ENCODE measurements at regions not wholly inside any gene's neighbourhood (a gene's known extent, or its start where the extent isn't known, plus 50 kb on each side); places are given as distances from the start of the nearest gene placed in this dataset.

DNA sequence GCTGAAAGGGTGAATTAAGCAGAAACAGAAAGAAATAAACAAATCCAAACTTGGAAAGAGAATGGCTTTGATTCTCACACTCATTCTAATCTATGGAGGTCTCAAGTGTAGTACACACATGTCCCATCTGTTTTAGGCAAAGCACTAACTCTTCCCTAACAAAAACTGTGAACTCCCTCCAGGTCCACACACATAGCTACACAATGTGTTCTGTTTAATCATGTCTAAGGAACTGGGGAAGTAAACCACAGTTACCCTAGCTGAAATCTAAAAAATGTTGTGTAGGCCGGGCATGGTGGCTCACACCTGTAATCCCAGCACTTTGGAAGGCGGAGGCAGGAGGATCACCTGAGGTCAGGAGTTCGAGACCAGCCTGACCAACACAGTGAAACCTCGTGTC, 118.7 kb upstream of the FST start:
- no peak for TF ChIP-seq CTCF (IDR thresholded peaks at IDR 0.05; ENCODE audit: low read depth, low read length)
- DNase-seq (ENCODE audit: extremely low read depth, low read depth), result no peak

DNA sequence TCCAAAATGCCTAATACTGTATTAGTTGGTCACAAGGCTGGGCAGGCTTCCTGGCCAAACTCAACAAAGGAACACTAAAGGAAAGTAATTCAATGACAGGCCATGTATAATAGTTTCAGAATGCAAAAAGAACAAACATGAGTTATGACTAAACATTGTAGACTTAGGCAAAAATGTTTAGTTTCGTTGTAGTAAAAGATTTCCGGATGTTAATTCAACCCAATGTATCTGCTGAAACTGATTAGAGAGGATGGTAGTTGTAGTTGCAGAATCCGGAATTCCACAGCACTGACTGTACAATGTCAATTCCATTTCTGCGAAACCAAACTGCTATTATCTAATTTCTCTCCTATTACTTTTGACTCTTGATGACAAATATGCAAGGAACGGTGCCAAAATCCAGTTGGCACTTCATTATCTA, 117.9 kb upstream of the FST start:
- TF ChIP-seq CTCF (IDR thresholded peaks at IDR 0.05; ENCODE audit: low read depth, low read length), result no peak
- DNase-seq (ENCODE audit: extremely low read depth, low read depth), result peak; percentile 95

DNA sequence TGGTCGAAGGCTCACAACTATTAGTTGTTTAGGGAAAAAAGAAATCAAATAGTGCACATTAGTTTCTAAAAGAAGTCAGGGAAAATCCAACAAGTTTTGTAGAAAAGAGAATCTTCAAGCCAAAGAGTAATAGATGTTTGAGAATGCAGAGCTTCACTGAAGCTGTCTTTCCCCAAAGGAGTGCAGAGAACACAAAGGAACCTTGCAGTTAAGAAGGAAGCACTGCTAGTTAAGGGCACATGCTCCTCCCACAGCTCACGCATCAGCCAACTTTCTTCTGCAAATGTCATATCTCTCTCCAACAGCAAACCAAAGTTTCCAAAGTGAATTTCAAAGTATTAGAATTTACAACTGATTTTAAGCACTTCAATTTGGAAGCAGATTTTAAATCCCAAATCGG, 116.4 kb upstream of the FST start:
- DNase-seq (ENCODE audit: extremely low read depth, low read depth), result no peak
- no peak for TF ChIP-seq CTCF (IDR thresholded peaks at IDR 0.05; ENCODE audit: low read depth, low read length)

DNA sequence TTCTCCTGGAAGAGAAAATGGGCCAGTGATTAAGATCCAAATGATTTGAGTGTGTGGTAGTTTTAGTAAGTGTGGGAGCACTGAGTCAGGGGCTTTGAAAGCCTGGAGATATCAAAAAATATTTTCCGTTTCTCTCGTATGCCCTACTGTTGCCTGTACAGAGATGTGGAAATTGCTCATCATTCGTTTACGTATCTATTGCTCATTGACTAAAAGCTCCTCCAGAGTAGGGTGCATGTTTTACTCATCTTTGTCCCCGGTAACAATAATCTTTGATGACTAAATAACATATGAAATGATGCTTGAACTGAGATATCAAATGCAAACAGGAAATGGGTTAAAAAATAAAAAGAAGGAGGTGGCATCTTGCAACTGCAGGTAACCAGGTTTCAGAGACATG, 114.2 kb upstream of the FST start:
- DNase-seq (ENCODE audit: extremely low read depth, low read depth), result no peak
- TF ChIP-seq CTCF (IDR thresholded peaks at IDR 0.05; ENCODE audit: low read depth, low read length), result no peak

DNA sequence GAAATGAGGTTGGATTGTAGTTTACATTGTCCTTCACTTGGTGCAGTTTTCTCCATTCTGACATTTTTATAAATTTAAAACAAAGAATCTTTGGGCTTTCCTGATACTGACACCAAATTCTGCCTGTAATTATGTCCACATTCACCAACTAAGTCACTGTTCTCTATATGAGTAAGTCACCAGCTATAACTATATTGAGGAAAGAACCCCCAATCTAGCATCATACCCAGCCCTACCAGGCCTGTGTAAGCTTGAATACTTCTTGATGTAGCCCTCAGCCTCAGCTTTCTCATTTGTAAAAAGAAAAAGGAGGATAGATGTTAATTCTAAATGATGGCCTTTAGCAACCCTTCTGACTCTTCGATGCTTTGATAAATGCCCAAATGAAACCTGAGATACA, 112.7 kb upstream of the FST start:
- no peak for DNase-seq (ENCODE audit: extremely low read depth, low read depth)
- TF ChIP-seq CTCF (IDR thresholded peaks at IDR 0.05; ENCODE audit: low read depth, low read length), result no peak

- DNase-seq (ENCODE audit: extremely low read depth, low read depth), result no peak
- TF ChIP-seq CTCF (IDR thresholded peaks at IDR 0.05; ENCODE audit: low read depth, low read length), result no peak
Measured at GRCh38 chr5:53368516-53368915, 111.9 kb upstream of the FST start.

- no peak for TF ChIP-seq CTCF (IDR thresholded peaks at IDR 0.05; ENCODE audit: low read depth, low read length)
- peak; percentile 52 for DNase-seq (ENCODE audit: extremely low read depth, low read depth)
Measured at GRCh38 chr5:53368966-53369605, 111.3 kb upstream of the FST start.

Measured in AG09319 (cell line).